HEK293 (cell line): ENCODE measurements at regions not wholly inside any gene's neighbourhood (a gene's known extent, or its start where the extent isn't known, plus 50 kb on each side); places are given as distances from the start of the nearest gene placed in this dataset.

Experiments
- CTCF ChIA-PET: fragments of 350-600 bp; formaldehyde crosslinking; extraction: SDS; loops from one replicate; lab custom pipeline; 2021; ENCODE audit warnings: antibody characterized with exemption; lab: Yijun Ruan, JAX
- POLR2A ChIA-PET: fragments of 300-600 bp; formaldehyde crosslinking; extraction: SDS; loops from one replicate; lab custom pipeline; 2020; ENCODE audit warnings: antibody characterized with exemption, inconsistent platforms; lab: Yijun Ruan, JAX
- H3K27ac ChIP-seq: fragments of 200-500 bp; sonication (Bioruptor generic); 2 replicates; pipeline ENCODE4 v1.5.1; 2014; ENCODE audit warnings: low read depth, low read length, control low read depth, inconsistent platforms; ENCODE audit errors: extremely low read depth
- H3K36me3 ChIP-seq, 2 experiments: fragments of 200-500 bp in 1 of 2; sonication (Bioruptor generic) in 1 of 2; 1 replicate in 1 of 2; 2 replicates in 1 of 2; pipeline ENCODE4 v1.5.1; 2014 to 2017; ENCODE audit warnings: inconsistent platforms in 2 of 2, low read length in 2 of 2; ENCODE audit not compliant: control insufficient read depth in 2 of 2, insufficient read depth in 1 of 2
- H3K4me1 ChIP-seq: fragments of 200-500 bp; sonication (Bioruptor generic); 2 replicates; pipeline ENCODE4 v1.5.1; 2014; ENCODE audit warnings: mild to moderate bottlenecking, low read length, inconsistent platforms; ENCODE audit not compliant: control insufficient read depth, insufficient read depth
- H3K4me3 ChIP-seq: 2 replicates; pipeline ENCODE4 v1.5.1; 2011; ENCODE audit warnings: low read depth, mild to moderate bottlenecking, control low read depth, low read length, moderate library complexity
- H3K9me3 ChIP-seq: fragments of 200-500 bp; sonication (Bioruptor generic); 2 replicates; pipeline ENCODE4 v1.5.1; 2014; ENCODE audit warnings: low read depth, low read length, inconsistent platforms; ENCODE audit not compliant: control insufficient read depth, insufficient read depth
- HOXD13 ChIP-seq: sonication (generic); formaldehyde crosslinking; IDR thresholded peaks from 2 replicates; pipeline ENCODE4 v1.8.0; 2022; ENCODE audit warnings: missing genetic modification reagents, borderline replicate concordance
- KLF10 ChIP-seq: fragments of 450-650 bp; IDR thresholded peaks from 2 replicates; pipeline ENCODE4 v1.5.1; 2018; ENCODE audit warnings: missing biosample characterization, mild to moderate bottlenecking, missing genetic modification characterization
- KLF9 ChIP-seq: fragments of 450-650 bp; formaldehyde crosslinking; IDR thresholded peaks from 2 replicates; pipeline ENCODE4 v1.5.1; 2016; ENCODE audit warnings: missing biosample characterization, missing genetic modification characterization, low read depth
- OVOL3 ChIP-seq: fragments of 450-650 bp; formaldehyde crosslinking; IDR thresholded peaks from 2 replicates; pipeline ENCODE4 v1.5.1; 2016; ENCODE audit warnings: missing biosample characterization, missing genetic modification characterization
- PATZ1 ChIP-seq: fragments of 450-650 bp; formaldehyde crosslinking; IDR thresholded peaks from 2 replicates; pipeline ENCODE4 v1.5.1; 2016; ENCODE audit warnings: missing biosample characterization, missing genetic modification characterization
- ZBTB8A ChIP-seq: fragments of 450-650 bp; formaldehyde crosslinking; IDR thresholded peaks from 2 replicates; pipeline ENCODE4 v1.5.1; 2016; ENCODE audit warnings: missing biosample characterization, missing genetic modification characterization
- ZNF133 ChIP-seq: fragments of 450-650 bp; formaldehyde crosslinking; IDR thresholded peaks from 2 replicates; pipeline ENCODE4 v1.5.1; 2016; ENCODE audit warnings: missing biosample characterization, missing genetic modification characterization
- ZNF157 ChIP-seq: fragments of 450-650 bp; formaldehyde crosslinking; IDR thresholded peaks from 2 replicates; pipeline ENCODE4 v1.5.1; 2016; ENCODE audit warnings: missing biosample characterization, missing genetic modification characterization
- ZNF394 ChIP-seq: fragments of 450-650 bp; formaldehyde crosslinking; IDR thresholded peaks from 2 replicates; pipeline ENCODE4 v1.5.1; 2016; ENCODE audit warnings: missing biosample characterization, missing genetic modification characterization, mild to moderate bottlenecking, moderate library complexity, borderline replicate concordance
- ZNF501 ChIP-seq: fragments of 450-650 bp; formaldehyde crosslinking; IDR thresholded peaks from 2 replicates; pipeline ENCODE4 v1.5.1; 2016; ENCODE audit warnings: missing biosample characterization, missing genetic modification characterization
- ZNF521 ChIP-seq: fragments of 450-650 bp; formaldehyde crosslinking; IDR thresholded peaks from 2 replicates; pipeline ENCODE4 v1.5.1; 2017; ENCODE audit warnings: missing biosample characterization, mild to moderate bottlenecking, missing genetic modification characterization
- ZNF624 ChIP-seq: fragments of 450-650 bp; formaldehyde crosslinking; IDR thresholded peaks from 2 replicates; pipeline ENCODE4 v1.5.1; 2017; ENCODE audit warnings: missing biosample characterization, missing genetic modification characterization
- ZNF626 ChIP-seq: fragments of 450-650 bp; sonication (Bioruptor Pico); formaldehyde crosslinking; IDR thresholded peaks from 2 replicates; pipeline ENCODE4 v1.5.1; 2018; ENCODE audit warnings: missing biosample characterization, missing genetic modification characterization, inconsistent platforms
- ZNF658 ChIP-seq: fragments of 450-650 bp; formaldehyde crosslinking; IDR thresholded peaks from 2 replicates; pipeline ENCODE4; 2016; ENCODE audit warnings: missing biosample characterization, missing genetic modification characterization
- ZNF664 ChIP-seq: fragments of 450-650 bp; formaldehyde crosslinking; IDR thresholded peaks from 2 replicates; pipeline ENCODE4 v1.5.1; 2016; ENCODE audit warnings: missing biosample characterization, missing genetic modification characterization
- ZNF707 ChIP-seq: fragments of 450-650 bp; formaldehyde crosslinking; IDR thresholded peaks from 2 replicates; pipeline ENCODE4 v1.5.1; 2016; ENCODE audit warnings: missing biosample characterization, missing genetic modification characterization
- ZSCAN18 ChIP-seq: fragments of 450-650 bp; formaldehyde crosslinking; IDR thresholded peaks from 2 replicates; pipeline ENCODE4 v1.5.1; 2016; ENCODE audit warnings: missing biosample characterization, missing genetic modification characterization
- ZXDB ChIP-seq: fragments of 450-650 bp; formaldehyde crosslinking; IDR thresholded peaks from 2 replicates; pipeline ENCODE4 v1.5.1; 2016; ENCODE audit warnings: missing biosample characterization, missing genetic modification characterization
- TF ChIP-seq, protein P1 (sequence below): fragments of 450-650 bp; formaldehyde crosslinking; IDR thresholded peaks from 2 replicates; pipeline ENCODE4 v1.5.1; 2016; ENCODE audit warnings: missing biosample characterization, missing genetic modification characterization
- TF ChIP-seq, protein P2 (sequence below): fragments of 450-650 bp; formaldehyde crosslinking; IDR thresholded peaks from 2 replicates; pipeline ENCODE4 v1.5.1; 2017; ENCODE audit warnings: missing biosample characterization, missing genetic modification characterization
- TF ChIP-seq, protein P3 (sequence below): fragments of 450-650 bp; formaldehyde crosslinking; IDR thresholded peaks from 2 replicates; pipeline ENCODE4 v1.5.1; 2016; ENCODE audit warnings: missing biosample characterization, missing genetic modification characterization

DNA sequence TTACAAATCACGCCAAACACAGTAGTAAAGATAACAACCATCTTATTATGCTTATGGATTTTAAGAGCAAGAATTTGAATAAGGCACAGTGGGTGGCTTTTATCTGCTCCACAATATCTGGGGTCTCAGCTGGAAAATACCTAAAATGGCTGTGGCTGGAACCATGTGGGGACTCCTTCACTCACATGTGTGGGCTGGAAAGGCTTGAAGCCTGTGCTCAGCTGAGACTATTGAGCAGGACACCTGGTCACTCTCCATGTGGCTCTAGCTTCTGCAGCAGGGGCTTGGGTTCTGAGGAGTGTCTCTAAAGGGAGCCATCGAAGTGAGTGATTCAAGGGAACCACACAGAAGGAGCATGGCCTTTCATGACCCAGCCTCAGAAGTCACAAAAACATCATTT is 239.6 kb upstream of the B3GALT2 start:
- ChIA-PET CTCF (no interaction called here), POLR2A (no interaction called here)
- no peak overlapping the region for H3K4me3 ChIP-seq

DNA sequence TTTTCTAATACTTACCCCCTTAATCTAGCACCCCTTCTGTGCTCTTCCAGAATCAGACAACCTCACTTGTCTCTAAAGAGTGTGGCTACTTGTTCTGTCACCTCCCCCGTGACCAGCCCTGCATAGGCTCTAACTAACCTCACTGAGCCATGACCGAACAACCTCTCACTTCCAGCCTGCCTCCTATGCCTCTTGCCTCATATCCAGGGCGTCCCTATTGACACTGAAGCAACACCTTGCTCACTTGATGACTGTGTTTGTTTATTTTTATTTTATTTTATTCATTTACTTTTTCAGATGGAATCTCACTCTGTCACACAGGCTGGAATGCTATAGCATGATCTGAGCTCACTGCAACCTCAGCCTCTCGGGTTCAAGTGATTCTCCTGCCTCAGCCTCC is 235.1 kb upstream of the B3GALT2 start:
- no peaks in the 10 kb centered on the region for H3K9me3 ChIP-seq
- TF ChIP-seq ZNF707 (tag by site-specific recombination) (no peak), OVOL3 (tag by site-specific recombination) (no peak), ZSCAN18 (tag by site-specific recombination) (no peak), ZNF521 (tag by site-specific recombination) (no peak), HOXD13 (no peak)
- ChIA-PET POLR2A (no interaction called here), CTCF (no interaction called here)
- H3K4me1 ChIP-seq, result no peaks in the 10 kb centered on the region
- H3K27ac ChIP-seq, result no peak overlapping the region
- H3K36me3 ChIP-seq, result no peaks in the 10 kb centered on the region
- no peak overlapping the region for H3K4me3 ChIP-seq

More for the DNA sequence above, 239.6 kb upstream of the B3GALT2 start:
- Histone ChIP-seq H3K27ac (no peak overlapping the region), H3K4me1 (no peaks in the 10 kb centered on the region), H3K9me3 (no peaks in the 10 kb centered on the region), H3K36me3 (no peaks in the 10 kb centered on the region)
- no peak for TF ChIP-seq ZNF664 (tag by site-specific recombination)
- no peak for TF ChIP-seq ZNF133
- TF ChIP-seq ZNF394 (tag by site-specific recombination), result no peak
- TF ChIP-seq ZNF624, result no peak
- no peak for TF ChIP-seq ZNF501 (tag by site-specific recombination)
- TF ChIP-seq, protein P1, sequence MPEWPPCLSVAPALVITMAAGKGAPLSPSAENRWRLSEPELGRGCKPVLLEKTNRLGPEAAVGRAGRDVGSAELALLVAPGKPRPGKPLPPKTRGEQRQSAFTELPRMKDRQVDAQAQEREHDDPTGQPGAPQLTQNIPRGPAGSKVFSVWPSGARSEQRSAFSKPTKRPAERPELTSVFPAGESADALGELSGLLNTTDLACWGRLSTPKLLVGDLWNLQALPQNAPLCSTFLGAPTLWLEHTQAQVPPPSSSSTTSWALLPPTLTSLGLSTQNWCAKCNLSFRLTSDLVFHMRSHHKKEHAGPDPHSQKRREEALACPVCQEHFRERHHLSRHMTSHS, result no peak
- TF ChIP-seq ZNF658, result no peak
- TF ChIP-seq, protein P2, sequence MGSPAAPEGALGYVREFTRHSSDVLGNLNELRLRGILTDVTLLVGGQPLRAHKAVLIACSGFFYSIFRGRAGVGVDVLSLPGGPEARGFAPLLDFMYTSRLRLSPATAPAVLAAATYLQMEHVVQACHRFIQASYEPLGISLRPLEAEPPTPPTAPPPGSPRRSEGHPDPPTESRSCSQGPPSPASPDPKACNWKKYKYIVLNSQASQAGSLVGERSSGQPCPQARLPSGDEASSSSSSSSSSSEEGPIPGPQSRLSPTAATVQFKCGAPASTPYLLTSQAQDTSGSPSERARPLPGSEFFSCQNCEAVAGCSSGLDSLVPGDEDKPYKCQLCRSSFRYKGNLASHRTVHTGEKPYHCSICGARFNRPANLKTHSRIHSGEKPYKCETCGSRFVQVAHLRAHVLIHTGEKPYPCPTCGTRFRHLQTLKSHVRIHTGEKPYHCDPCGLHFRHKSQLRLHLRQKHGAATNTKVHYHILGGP (tag by site-specific recombination), result no peak
- TF ChIP-seq ZNF157 (tag by site-specific recombination), result no peak
- no peak for TF ChIP-seq KLF10 (tag by site-specific recombination)
- TF ChIP-seq ZNF626, result no peak
- TF ChIP-seq ZXDB, result no peak
- TF ChIP-seq PATZ1 (tag by site-specific recombination), result no peak
- TF ChIP-seq ZBTB8A (tag by site-specific recombination), result no peak
- TF ChIP-seq, protein P3, sequence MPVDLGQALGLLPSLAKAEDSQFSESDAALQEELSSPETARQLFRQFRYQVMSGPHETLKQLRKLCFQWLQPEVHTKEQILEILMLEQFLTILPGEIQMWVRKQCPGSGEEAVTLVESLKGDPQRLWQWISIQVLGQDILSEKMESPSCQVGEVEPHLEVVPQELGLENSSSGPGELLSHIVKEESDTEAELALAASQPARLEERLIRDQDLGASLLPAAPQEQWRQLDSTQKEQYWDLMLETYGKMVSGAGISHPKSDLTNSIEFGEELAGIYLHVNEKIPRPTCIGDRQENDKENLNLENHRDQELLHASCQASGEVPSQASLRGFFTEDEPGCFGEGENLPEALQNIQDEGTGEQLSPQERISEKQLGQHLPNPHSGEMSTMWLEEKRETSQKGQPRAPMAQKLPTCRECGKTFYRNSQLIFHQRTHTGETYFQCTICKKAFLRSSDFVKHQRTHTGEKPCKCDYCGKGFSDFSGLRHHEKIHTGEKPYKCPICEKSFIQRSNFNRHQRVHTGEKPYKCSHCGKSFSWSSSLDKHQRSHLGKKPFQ (tag by site-specific recombination), result no peak
- TF ChIP-seq KLF9 (tag by site-specific recombination), result no peak
